T-helper 2 cell treated with Interferon-gamma antibody and Interleukin-4, amounts not matched to agents 5 μg/mL and 100 μg/mL, for 36 hours (primary cell): ENCODE measurements at regions not wholly inside any gene's neighbourhood (a gene's known extent, or its start where the extent isn't known, plus 50 kb on each side); places are given as distances from the start of the nearest gene placed in this dataset.

Experiments used
- DNase-seq: peaks from one replicate; pipeline ENCODE4 v3.0.0; 2021; ENCODE audit warnings: low spot score
- H3K27ac Mint-ChIP-seq: one replicate; pipeline ENCODE4 v1.8.0; 2021; ENCODE audit warnings: mild to moderate bottlenecking, mixed read lengths
- H3K27me3 Mint-ChIP-seq: one replicate; pipeline ENCODE4 v1.8.0; 2021; ENCODE audit warnings: low read depth, mixed read lengths
- H3K36me3 Mint-ChIP-seq: one replicate; pipeline ENCODE4 v1.8.0; 2021; ENCODE audit warnings: low read depth, mixed read lengths
- H3K4me1 Mint-ChIP-seq: one replicate; pipeline ENCODE4 v1.8.0; 2021; ENCODE audit warnings: low read depth, mixed read lengths
- H3K4me3 Mint-ChIP-seq: one replicate; pipeline ENCODE4 v1.8.0; 2022; ENCODE audit warnings: mild to moderate bottlenecking, moderate library complexity, mixed read lengths
- H3K9me3 Mint-ChIP-seq: one replicate; pipeline ENCODE4 v1.8.0; 2021; ENCODE audit warnings: mixed read lengths

- no peak overlapping the region for H3K27ac Mint-ChIP-seq
- H3K27me3 Mint-ChIP-seq: no peaks in the 10 kb centered on the region
- no peaks in the 10 kb centered on the region for H3K9me3 Mint-ChIP-seq
- H3K4me3 Mint-ChIP-seq: no peak overlapping the region
- DNase-seq: no peak
- H3K36me3 Mint-ChIP-seq: no peaks in the 10 kb centered on the region
- no peaks in the 10 kb centered on the region for H3K4me1 Mint-ChIP-seq
Measured at GRCh38 chr7:156172638-156173037, 360.4 kb upstream of the SHH start.

- Mint-ChIP-seq H3K36me3 (no peaks in the 10 kb centered on the region), H3K27ac (no peak overlapping the region), H3K4me3 (no peak overlapping the region), H3K9me3 (no peaks in the 10 kb centered on the region), H3K4me1 (no peaks in the 10 kb centered on the region), H3K27me3 (no peaks in the 10 kb centered on the region)
- no peak for DNase-seq
Measured at GRCh38 chr7:156169474-156170370, 357.5 kb upstream of the SHH start.

- DNase-seq: no peak
- H3K36me3 Mint-ChIP-seq: no peaks in the 10 kb centered on the region
- no peaks in the 10 kb centered on the region for H3K4me1 Mint-ChIP-seq
- H3K9me3 Mint-ChIP-seq: no peaks in the 10 kb centered on the region
- H3K27me3 Mint-ChIP-seq: no peaks in the 10 kb centered on the region
- H3K4me3 Mint-ChIP-seq: no peak overlapping the region
- H3K27ac Mint-ChIP-seq: no peak overlapping the region
Measured at GRCh38 chr7:156168434-156168833, 356.2 kb upstream of the SHH start.

- Mint-ChIP-seq H3K4me1 (no peaks in the 10 kb centered on the region), H3K27me3 (no peaks in the 10 kb centered on the region), H3K4me3 (no peak overlapping the region), H3K9me3 (no peaks in the 10 kb centered on the region), H3K36me3 (no peaks in the 10 kb centered on the region), H3K27ac (no peak overlapping the region)
- no peak for DNase-seq
Measured at GRCh38 chr7:156167987-156168386, 355.7 kb upstream of the SHH start.

GRCh38 chr7:156167417-156167807 is 355.1 kb upstream of the SHH start:
- H3K9me3 Mint-ChIP-seq: no peaks in the 10 kb centered on the region
- no peak overlapping the region for H3K27ac Mint-ChIP-seq
- H3K4me1 Mint-ChIP-seq: no peaks in the 10 kb centered on the region
- DNase-seq: no peak
- no peaks in the 10 kb centered on the region for H3K36me3 Mint-ChIP-seq
- H3K4me3 Mint-ChIP-seq: no peak overlapping the region
- H3K27me3 Mint-ChIP-seq: peaks cover 2% of the 10 kb centered on the region

GRCh38 chr7:156166692-156167416 is 354.6 kb upstream of the SHH start:
- H3K4me3 Mint-ChIP-seq: no peak overlapping the region
- H3K4me1 Mint-ChIP-seq: no peaks in the 10 kb centered on the region
- no peak for DNase-seq
- H3K36me3 Mint-ChIP-seq: no peaks in the 10 kb centered on the region
- no peaks in the 10 kb centered on the region for H3K9me3 Mint-ChIP-seq
- H3K27ac Mint-ChIP-seq: no peak overlapping the region
- peaks cover 2% of the 10 kb centered on the region for H3K27me3 Mint-ChIP-seq

- no peak overlapping the region for H3K27ac Mint-ChIP-seq
- no peaks in the 10 kb centered on the region for H3K4me1 Mint-ChIP-seq
- H3K4me3 Mint-ChIP-seq: no peak overlapping the region
- peaks cover 2% of the 10 kb centered on the region for H3K27me3 Mint-ChIP-seq
- no peak for DNase-seq
- H3K9me3 Mint-ChIP-seq: no peaks in the 10 kb centered on the region
- no peaks in the 10 kb centered on the region for H3K36me3 Mint-ChIP-seq
Measured at GRCh38 chr7:156163747-156164146, 351.5 kb upstream of the SHH start.

GRCh38 chr7:156162451-156162850 is 350.2 kb upstream of the SHH start:
- Mint-ChIP-seq H3K9me3 (no peaks in the 10 kb centered on the region), H3K27ac (no peak overlapping the region), H3K4me1 (no peaks in the 10 kb centered on the region), H3K4me3 (no peak overlapping the region), H3K27me3 (peaks cover 2% of the 10 kb centered on the region), H3K36me3 (no peaks in the 10 kb centered on the region)
- DNase-seq: no peak

GRCh38 chr7:156160811-156161210 is 348.5 kb upstream of the SHH start:
- peaks cover 2% of the 10 kb centered on the region for H3K27me3 Mint-ChIP-seq
- no peaks in the 10 kb centered on the region for H3K9me3 Mint-ChIP-seq
- no peak overlapping the region for H3K27ac Mint-ChIP-seq
- DNase-seq: no peak
- no peaks in the 10 kb centered on the region for H3K36me3 Mint-ChIP-seq
- H3K4me1 Mint-ChIP-seq: no peaks in the 10 kb centered on the region
- no peak overlapping the region for H3K4me3 Mint-ChIP-seq

- Mint-ChIP-seq H3K4me3 (no peak overlapping the region), H3K9me3 (no peaks in the 10 kb centered on the region), H3K36me3 (no peaks in the 10 kb centered on the region), H3K27ac (no peak overlapping the region), H3K27me3 (peaks cover 2% of the 10 kb centered on the region), H3K4me1 (no peaks in the 10 kb centered on the region)
- DNase-seq: no peak
Measured at GRCh38 chr7:156158693-156159092, 346.4 kb upstream of the SHH start.

- Mint-ChIP-seq H3K27ac (no peak overlapping the region), H3K27me3 (peaks cover 2% of the 10 kb centered on the region), H3K36me3 (no peaks in the 10 kb centered on the region), H3K4me1 (no peaks in the 10 kb centered on the region), H3K4me3 (no peak overlapping the region), H3K9me3 (no peaks in the 10 kb centered on the region)
- no peak for DNase-seq
Measured at GRCh38 chr7:156158213-156158612, 345.9 kb upstream of the SHH start.

- Mint-ChIP-seq H3K27me3 (no peaks in the 10 kb centered on the region), H3K4me1 (no peaks in the 10 kb centered on the region), H3K27ac (no peak overlapping the region), H3K9me3 (no peaks in the 10 kb centered on the region), H3K4me3 (no peak overlapping the region), H3K36me3 (no peaks in the 10 kb centered on the region)
- DNase-seq: no peak
Measured at GRCh38 chr7:156157409-156158012, 345.2 kb upstream of the SHH start.

GRCh38 chr7:156156734-156157408 is 344.6 kb upstream of the SHH start:
- Mint-ChIP-seq H3K4me1 (no peaks in the 10 kb centered on the region), H3K4me3 (no peak overlapping the region), H3K36me3 (no peaks in the 10 kb centered on the region), H3K27ac (no peak overlapping the region), H3K27me3 (peaks cover 3% of the 10 kb centered on the region), H3K9me3 (no peaks in the 10 kb centered on the region)
- DNase-seq: no peak
